GM12891 (cell line): ENCODE measurements at regions not wholly inside any gene's neighbourhood (a gene's known extent, or its start where the extent isn't known, plus 50 kb on each side); places are given as distances from the start of the nearest gene placed in this dataset.

Experiments used
- PAX5 ChIP-seq: IDR thresholded peaks from 2 replicates; pipeline ENCODE4 v1.6.1; 2011; ENCODE audit warnings: low read length, moderate library complexity, mild to moderate bottlenecking; ENCODE audit not compliant: insufficient read depth, severe bottlenecking
- POLR2A ChIP-seq: IDR thresholded peaks from 2 replicates; pipeline ENCODE4 v1.6.1; 2011; ENCODE audit warnings: low read depth, low read length, control low read depth
- POLR2AphosphoS5 ChIP-seq: IDR thresholded peaks from 2 replicates; pipeline ENCODE4 v1.6.1; 2011; ENCODE audit warnings: low read depth, low read length, control low read depth
- POU2F2 ChIP-seq: IDR thresholded peaks from 2 replicates; pipeline ENCODE4 v1.6.1; 2011; ENCODE audit warnings: low read depth, mild to moderate bottlenecking, control low read depth, low read length, moderate library complexity
- SPI1 ChIP-seq: IDR thresholded peaks from 2 replicates; pipeline ENCODE4 v1.6.1; 2011; ENCODE audit warnings: low read depth, low read length, control low read depth
- TAF1 ChIP-seq: IDR thresholded peaks from 2 replicates; pipeline ENCODE4 v1.6.1; 2011; ENCODE audit warnings: low read depth, low read length, control low read depth

DNA sequence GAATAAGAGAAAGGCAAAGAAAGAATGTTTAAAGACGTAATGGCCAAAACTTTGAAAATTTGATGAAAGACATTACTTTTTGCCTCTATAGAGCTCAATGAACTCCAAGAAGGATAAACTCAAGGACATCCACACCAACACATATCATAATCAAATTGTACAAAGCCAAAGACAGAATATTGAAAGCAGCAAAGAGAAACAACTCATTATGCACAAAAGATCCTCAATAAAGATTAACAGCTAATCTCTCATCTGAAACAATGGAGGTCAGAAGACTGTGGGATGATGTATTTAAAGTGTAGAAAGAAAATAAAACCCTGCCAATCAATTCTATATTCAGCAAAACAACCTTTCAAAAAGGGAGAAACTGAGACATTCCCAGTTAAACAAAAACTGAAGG is 129.1 kb upstream of the TEX13D start:
- TF ChIP-seq POLR2A (no peak), POLR2AphosphoS5 (no peak), TAF1 (no peak), SPI1 (no peak), PAX5 (no peak), POU2F2 (no peak)
